Sigmoid colon (tissue), 6 donors: ENCODE measurements at regions not wholly inside any gene's neighbourhood (a gene's known extent, or its start where the extent isn't known, plus 50 kb on each side); places are given as distances from the start of the nearest gene placed in this dataset.

Experiments used
- DNase-seq: peaks from one replicate; pipeline ENCODE4 v3.0.0-alpha.2; 2019
- H3K27ac ChIP-seq, 4 donors: fragments of 200-600 bp; sonication (generic); one replicate each; pipeline ENCODE4 v1.5.1; 2016 to 2019; ENCODE audit warnings: mild to moderate bottlenecking in 1 of 4
- H3K27me3 ChIP-seq, 3 donors: fragments of 200-600 bp; sonication (generic); one replicate each; pipeline ENCODE4 v1.5.1; 2019; ENCODE audit warnings: mild to moderate bottlenecking in 1 of 3
- H3K36me3 ChIP-seq, 4 donors: fragments of 200-600 bp; sonication (generic); one replicate each; pipeline ENCODE4 v1.5.1; 2016 to 2019
- H3K4me1 ChIP-seq, 4 donors: fragments of 200-600 bp; sonication (generic); one replicate each; pipeline ENCODE4 v1.5.1; 2017 to 2019
- H3K4me3 ChIP-seq, 4 donors: fragments of 200-600 bp; sonication (generic); one replicate each; pipeline ENCODE4 v1.5.1; 2017 to 2019; ENCODE audit warnings: mild to moderate bottlenecking in 2 of 4, moderate library complexity in 1 of 4
- H3K9me3 ChIP-seq, 4 donors: fragments of 200-600 bp in 3 of 4; sonication (generic) in 3 of 4; one replicate each; pipeline versions ENCODE4 v1.5.1 to v1.6.1; 2013 to 2019
- EP300 ChIP-seq, 4 donors: sonication (generic); formaldehyde crosslinking; IDR thresholded peaks; one replicate each; pipeline ENCODE4 v1.6.1; 2017; ENCODE audit warnings: antibody characterized with exemption in 4 of 4
- POLR2A ChIP-seq, 2 donors: fragments of 450-650 bp; IDR thresholded peaks; one replicate each; pipeline ENCODE4 v1.6.1; 2016; ENCODE audit warnings: antibody characterized with exemption in 2 of 2, mild to moderate bottlenecking in 2 of 2, moderate library complexity in 2 of 2
- POLR2AphosphoS5 ChIP-seq, 4 donors: sonication (generic); formaldehyde crosslinking; IDR thresholded peaks; one replicate each; pipeline ENCODE4 v1.6.1; 2017; ENCODE audit warnings: antibody characterized with exemption in 4 of 4
- WGBS, 2 donors: extraction: QIAGEN DNeasy Blood & Tissue Kit; methylation state at CpG; one replicate each; pipeline ENCODE4 v1.1.7; 2013; 5-methylcytosine and 5-hydroxymethylcytosine counted together
- intact Hi-C: fragments of 100-400 bp; cut with DNase I; formaldehyde crosslinking; loops from one replicate; pipeline ENCODE4 v1.15.1; 2023
- TF ChIP-seq, protein P1 (sequence below), 4 experiments: fragments of 450-650 bp in 3 of 4; fragments of 200-600 bp in 1 of 4; IDR thresholded peaks; one replicate each; pipeline ENCODE4 v1.5.1; 2016 to 2019; ENCODE audit warnings: antibody characterized with exemption in 4 of 4, mild to moderate bottlenecking in 3 of 4, moderate library complexity in 2 of 4
- donor health status: healthy with polysubstance abuse.
- donor health status: healthy.

DNA sequence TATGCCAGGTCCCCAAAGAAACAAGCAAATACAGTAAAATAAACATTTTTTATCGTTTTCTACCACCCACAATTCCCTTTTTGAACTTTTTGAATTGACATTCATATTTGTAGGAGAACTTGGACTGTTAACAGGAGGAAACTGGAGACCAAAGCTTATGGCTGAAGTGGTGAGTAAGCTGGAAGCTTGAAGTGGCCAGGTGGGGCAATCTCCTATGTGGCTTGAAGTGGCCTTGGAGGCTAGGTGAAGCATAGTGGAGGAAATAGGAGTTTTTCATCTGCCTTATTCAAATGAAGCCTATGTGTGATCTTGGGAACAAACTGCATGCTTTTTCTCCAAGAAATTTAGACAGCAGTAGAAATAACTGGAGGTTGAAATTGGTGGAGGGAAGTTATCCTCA, 962.9 kb upstream of the FANCL start:
- TF ChIP-seq, protein P1, sequence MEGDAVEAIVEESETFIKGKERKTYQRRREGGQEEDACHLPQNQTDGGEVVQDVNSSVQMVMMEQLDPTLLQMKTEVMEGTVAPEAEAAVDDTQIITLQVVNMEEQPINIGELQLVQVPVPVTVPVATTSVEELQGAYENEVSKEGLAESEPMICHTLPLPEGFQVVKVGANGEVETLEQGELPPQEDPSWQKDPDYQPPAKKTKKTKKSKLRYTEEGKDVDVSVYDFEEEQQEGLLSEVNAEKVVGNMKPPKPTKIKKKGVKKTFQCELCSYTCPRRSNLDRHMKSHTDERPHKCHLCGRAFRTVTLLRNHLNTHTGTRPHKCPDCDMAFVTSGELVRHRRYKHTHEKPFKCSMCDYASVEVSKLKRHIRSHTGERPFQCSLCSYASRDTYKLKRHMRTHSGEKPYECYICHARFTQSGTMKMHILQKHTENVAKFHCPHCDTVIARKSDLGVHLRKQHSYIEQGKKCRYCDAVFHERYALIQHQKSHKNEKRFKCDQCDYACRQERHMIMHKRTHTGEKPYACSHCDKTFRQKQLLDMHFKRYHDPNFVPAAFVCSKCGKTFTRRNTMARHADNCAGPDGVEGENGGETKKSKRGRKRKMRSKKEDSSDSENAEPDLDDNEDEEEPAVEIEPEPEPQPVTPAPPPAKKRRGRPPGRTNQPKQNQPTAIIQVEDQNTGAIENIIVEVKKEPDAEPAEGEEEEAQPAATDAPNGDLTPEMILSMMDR (IDR thresholded peaks at IDR 0.05) = no peak
- no peak for TF ChIP-seq POLR2A (IDR thresholded peaks at IDR 0.05)
- no peak for TF ChIP-seq EP300 (IDR thresholded peaks at IDR 0.05)
- TF ChIP-seq POLR2AphosphoS5 (IDR thresholded peaks at IDR 0.05) = no peak
- H3K27ac ChIP-seq = no peak overlapping the region
- DNase-seq = no peak
- H3K4me1 ChIP-seq = no peaks in the 10 kb centered on the region
- WGBS, 2 donors = 18 to 64% methylated on average over 1 of the region's 1 CpG
- no peaks in the 10 kb centered on the region for H3K36me3 ChIP-seq
- intact Hi-C loops = no loop called here
- H3K4me3 ChIP-seq = no peak overlapping the region
- H3K27me3 ChIP-seq = no peaks in the 10 kb centered on the region
- peaks cover 0 to 4% (median 0%) of the 10 kb centered on the region in 4 donors for H3K9me3 ChIP-seq

DNA sequence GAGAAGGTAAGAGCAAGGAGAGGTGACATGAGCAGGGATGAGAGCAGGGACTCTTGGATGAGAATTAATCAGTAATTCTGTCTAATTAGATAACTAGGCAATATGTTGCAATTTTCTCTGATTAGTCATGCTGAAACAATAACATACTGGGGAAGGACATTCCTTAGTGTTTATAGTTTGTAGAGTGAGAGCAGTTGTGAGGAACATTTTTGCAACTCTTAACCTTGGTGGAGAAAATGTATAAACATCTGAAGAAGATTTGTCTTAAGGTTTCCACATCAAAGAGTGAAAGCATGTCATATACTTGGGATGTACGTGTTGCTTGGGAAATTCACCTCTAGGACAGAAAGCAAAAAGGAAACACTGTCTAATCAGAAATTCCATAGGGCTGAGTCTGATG, 955.4 kb upstream of the FANCL start:
- H3K27ac ChIP-seq = no peak overlapping the region
- TF ChIP-seq POLR2A (IDR thresholded peaks at IDR 0.05) (no peak), POLR2AphosphoS5 (IDR thresholded peaks at IDR 0.05) (no peak), EP300 (IDR thresholded peaks at IDR 0.05) (no peak)
- TF ChIP-seq, protein P1 (IDR thresholded peaks at IDR 0.05) = no peak
- no peaks in the 10 kb centered on the region for H3K36me3 ChIP-seq
- no peaks in the 10 kb centered on the region for H3K27me3 ChIP-seq
- DNase-seq = no peak
- 62 to 78% methylated on average over 1 of the region's 1 CpG for WGBS, 2 donors
- intact Hi-C loops = no loop called here
- peaks cover 0 to 2% (median 0%) of the 10 kb centered on the region in 4 donors for H3K4me1 ChIP-seq
- H3K4me3 ChIP-seq = no peak overlapping the region
- no peaks in the 10 kb centered on the region for H3K9me3 ChIP-seq

DNA sequence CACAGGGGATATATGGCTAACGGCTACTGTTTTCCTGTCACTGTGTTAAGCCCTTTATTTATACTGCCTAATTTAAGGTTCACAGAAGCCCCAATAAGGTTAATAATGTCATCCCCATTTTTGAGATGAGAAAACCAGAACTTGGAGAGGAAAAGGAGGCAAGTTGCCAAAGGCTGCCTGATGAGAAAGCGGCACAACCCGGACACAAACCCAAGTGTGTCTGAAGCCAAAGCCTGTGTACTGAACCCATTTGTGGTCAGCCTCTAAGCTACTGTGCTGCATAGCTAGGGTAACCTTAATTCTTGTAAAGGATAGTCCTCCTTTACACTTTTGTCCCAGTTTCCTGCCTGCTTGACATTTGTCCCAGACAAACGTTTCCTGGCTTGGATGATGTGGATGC, 954.7 kb upstream of the FANCL start:
- intact Hi-C loops = no loop called here
- Histone ChIP-seq H3K9me3 (no peaks in the 10 kb centered on the region), H3K27ac (no peak overlapping the region), H3K36me3 (no peaks in the 10 kb centered on the region), H3K27me3 (no peaks in the 10 kb centered on the region), H3K4me3 (no peak overlapping the region), H3K4me1 (peaks cover 0 to 8% (median 3%) of the 10 kb centered on the region in 4 donors)
- 74 to 83% methylated on average over 4 of the region's 4 CpGs for WGBS, 2 donors
- no peak for TF ChIP-seq POLR2AphosphoS5 (IDR thresholded peaks at IDR 0.05)
- TF ChIP-seq POLR2A (IDR thresholded peaks at IDR 0.05) = no peak
- no peak for TF ChIP-seq EP300 (IDR thresholded peaks at IDR 0.05)
- TF ChIP-seq, protein P1 (IDR thresholded peaks at IDR 0.05) = no peak
- no peak for DNase-seq

DNA sequence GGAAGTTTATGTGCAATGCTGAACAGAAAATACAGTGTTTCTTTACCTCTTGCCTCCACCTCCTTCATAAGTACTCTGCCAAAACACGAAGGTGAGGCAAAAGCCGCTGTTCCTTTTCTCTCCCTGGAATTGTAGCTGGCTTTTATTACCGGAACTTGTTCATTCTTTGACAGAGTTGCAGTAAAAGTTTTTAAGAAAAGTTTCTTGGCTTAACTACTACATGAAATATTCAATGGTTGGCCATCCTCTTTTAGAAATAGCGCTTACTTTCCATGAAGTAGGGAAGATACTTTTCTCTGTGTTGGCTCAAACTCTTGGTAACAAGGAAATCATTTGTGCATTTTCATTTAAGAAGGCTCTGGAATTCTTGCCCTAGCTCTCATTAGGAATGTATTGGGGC, 950.7 kb upstream of the FANCL start:
- Histone ChIP-seq H3K36me3 (no peaks in the 10 kb centered on the region), H3K9me3 (no peaks in the 10 kb centered on the region), H3K27me3 (no peaks in the 10 kb centered on the region), H3K4me1 (peaks cover 0 to 19% (median 7%) of the 10 kb centered on the region in 4 donors), H3K27ac (no peak overlapping the region), H3K4me3 (no peak overlapping the region)
- TF ChIP-seq POLR2AphosphoS5 (IDR thresholded peaks at IDR 0.05) = no peak
- intact Hi-C loops = no loop called here
- 83 to 85% methylated on average over 4 of the region's 4 CpGs for WGBS, 2 donors
- DNase-seq = no peak

DNA sequence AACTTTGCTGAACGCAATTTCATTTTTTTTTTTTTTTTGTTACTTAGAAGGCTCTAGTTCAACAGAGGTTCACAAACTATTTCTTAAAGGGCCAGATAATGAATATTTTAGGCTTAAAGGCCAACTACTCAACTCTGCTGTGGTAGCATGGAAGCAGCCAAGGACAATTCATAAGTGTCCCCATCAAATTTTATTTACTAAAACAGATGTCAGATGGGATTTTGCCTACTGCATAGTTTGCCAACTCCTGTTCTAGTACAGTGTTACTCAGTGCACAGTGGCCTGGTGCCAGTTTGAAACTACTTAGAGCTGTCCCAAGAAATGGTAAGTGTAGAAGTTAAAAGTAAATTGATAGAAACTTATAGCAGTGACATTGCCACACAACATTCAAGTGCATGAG, 949.4 kb upstream of the FANCL start:
- TF ChIP-seq EP300 (IDR thresholded peaks at IDR 0.05) (no peak), POLR2AphosphoS5 (IDR thresholded peaks at IDR 0.05) (peak in 1 of 4 donors; percentile 57)
- 76% methylated on average over 1 of the region's 1 CpG for WGBS, 2 donors
- intact Hi-C loops = no loop called here
- no peaks in the 10 kb centered on the region for H3K27me3 ChIP-seq
- H3K27ac ChIP-seq = no peak overlapping the region
- H3K4me3 ChIP-seq = no peak overlapping the region
- peaks cover 0 to 19% (median 7%) of the 10 kb centered on the region in 4 donors for H3K4me1 ChIP-seq
- DNase-seq = no peak
- no peaks in the 10 kb centered on the region for H3K36me3 ChIP-seq
- no peaks in the 10 kb centered on the region for H3K9me3 ChIP-seq
